ENCODE measurements at regions not wholly inside any gene's neighbourhood (a gene's known extent, or its start where the extent isn't known, plus 50 kb on each side); places are given as distances from the start of the nearest gene placed in this dataset.

DNA sequence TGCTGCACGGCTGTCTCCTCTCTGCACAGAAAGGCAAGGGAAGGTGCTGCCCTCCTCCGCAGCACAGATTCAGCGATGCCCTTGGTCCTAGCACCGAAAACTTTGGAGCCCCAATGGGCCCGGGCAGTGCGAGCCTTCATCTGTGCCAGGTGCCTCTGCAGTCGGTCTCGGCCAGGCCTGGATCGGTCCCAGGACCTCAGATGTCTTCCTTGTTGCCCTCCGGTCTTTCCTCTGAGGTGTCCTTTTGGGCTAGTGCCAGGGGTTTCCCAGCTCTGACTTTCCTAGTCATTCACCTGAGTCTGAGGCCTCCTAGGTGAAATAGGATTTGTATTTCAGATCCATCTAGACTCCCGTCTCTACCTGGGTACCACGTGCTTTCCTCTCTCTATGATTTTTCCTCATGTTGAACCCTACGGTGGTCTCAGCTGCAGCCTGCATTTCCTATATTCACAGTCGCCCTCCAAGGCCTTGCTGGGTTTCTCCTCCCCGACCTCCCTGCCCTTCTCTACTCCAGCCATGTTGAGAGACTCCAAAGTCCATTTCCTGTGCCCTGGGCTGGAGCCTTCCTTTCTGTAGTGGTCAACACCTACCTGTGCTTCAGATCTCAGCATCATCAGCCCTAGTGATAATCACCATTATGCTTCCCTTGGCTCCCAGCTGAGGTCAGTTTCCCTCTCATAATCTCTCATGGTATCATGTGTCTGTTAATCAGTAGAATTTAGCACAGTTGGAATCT lies 92.0 kb upstream of the PRSS58 start:
- Histone ChIP-seq H3K9me3 (ENCODE audit: low read length) (no peaks in the 10 kb centered on the region), H3K4me2 (ENCODE audit: low read depth, low read length) (no peak overlapping the region), H3K79me2 (ENCODE audit: insufficient read depth, low read length) (no peaks in the 10 kb centered on the region), H2AFZ (ENCODE audit: low read length) (no peak overlapping the region), H3K27me3 (ENCODE audit: control insufficient read depth in 1 of 2, insufficient read depth in 2 of 2, low read length in 2 of 2) (peaks cover 0 to 25% of the 10 kb centered on the region in 2 experiments; a peak in 2 of 5 replicates), H3K9ac (ENCODE audit: insufficient read depth, low read depth, low read length) (no peak overlapping the region), H3K36me3 (replicated peaks in 1 of 2; ENCODE audit: control insufficient read depth in 1 of 2, insufficient read depth in 2 of 2, low read length in 2 of 2) (no peaks in the 10 kb centered on the region), H4K20me1 (ENCODE audit: insufficient read depth, low read length) (no peaks in the 10 kb centered on the region), H3K27ac (ENCODE audit: extremely low read length, insufficient read depth, low read length) (no peak overlapping the region), H3K4me1 (ENCODE audit: insufficient read depth, low read length) (no peaks in the 10 kb centered on the region), H3K4me3 (replicated peaks in 1 of 3; ENCODE audit: insufficient read depth in 1 of 3, low read depth in 2 of 3, low read length in 3 of 3) (no peak overlapping the region)
- in situ Hi-C loops (cut with HindIII; ENCODE audit: extremely low pct_ligation_motif_present, low pct_unique_long_range_greater_than_20kb) (no loop called here), intact Hi-C loops (cut with micrococcal nuclease; ENCODE audit: unreplicated experiment) (no loop called here)
- DNase-seq (ENCODE audit: low spot score) (no peak), ATAC-seq (no peak), FAIRE-seq (no peak)
- 23% methylated on average over 13 of the region's 15 CpGs for WGBS (ENCODE audit: low lambda C conversion rate)
- BruUV-seq (replicated peaks) = no TSS peak
- TF ChIP-seq, protein P1, sequence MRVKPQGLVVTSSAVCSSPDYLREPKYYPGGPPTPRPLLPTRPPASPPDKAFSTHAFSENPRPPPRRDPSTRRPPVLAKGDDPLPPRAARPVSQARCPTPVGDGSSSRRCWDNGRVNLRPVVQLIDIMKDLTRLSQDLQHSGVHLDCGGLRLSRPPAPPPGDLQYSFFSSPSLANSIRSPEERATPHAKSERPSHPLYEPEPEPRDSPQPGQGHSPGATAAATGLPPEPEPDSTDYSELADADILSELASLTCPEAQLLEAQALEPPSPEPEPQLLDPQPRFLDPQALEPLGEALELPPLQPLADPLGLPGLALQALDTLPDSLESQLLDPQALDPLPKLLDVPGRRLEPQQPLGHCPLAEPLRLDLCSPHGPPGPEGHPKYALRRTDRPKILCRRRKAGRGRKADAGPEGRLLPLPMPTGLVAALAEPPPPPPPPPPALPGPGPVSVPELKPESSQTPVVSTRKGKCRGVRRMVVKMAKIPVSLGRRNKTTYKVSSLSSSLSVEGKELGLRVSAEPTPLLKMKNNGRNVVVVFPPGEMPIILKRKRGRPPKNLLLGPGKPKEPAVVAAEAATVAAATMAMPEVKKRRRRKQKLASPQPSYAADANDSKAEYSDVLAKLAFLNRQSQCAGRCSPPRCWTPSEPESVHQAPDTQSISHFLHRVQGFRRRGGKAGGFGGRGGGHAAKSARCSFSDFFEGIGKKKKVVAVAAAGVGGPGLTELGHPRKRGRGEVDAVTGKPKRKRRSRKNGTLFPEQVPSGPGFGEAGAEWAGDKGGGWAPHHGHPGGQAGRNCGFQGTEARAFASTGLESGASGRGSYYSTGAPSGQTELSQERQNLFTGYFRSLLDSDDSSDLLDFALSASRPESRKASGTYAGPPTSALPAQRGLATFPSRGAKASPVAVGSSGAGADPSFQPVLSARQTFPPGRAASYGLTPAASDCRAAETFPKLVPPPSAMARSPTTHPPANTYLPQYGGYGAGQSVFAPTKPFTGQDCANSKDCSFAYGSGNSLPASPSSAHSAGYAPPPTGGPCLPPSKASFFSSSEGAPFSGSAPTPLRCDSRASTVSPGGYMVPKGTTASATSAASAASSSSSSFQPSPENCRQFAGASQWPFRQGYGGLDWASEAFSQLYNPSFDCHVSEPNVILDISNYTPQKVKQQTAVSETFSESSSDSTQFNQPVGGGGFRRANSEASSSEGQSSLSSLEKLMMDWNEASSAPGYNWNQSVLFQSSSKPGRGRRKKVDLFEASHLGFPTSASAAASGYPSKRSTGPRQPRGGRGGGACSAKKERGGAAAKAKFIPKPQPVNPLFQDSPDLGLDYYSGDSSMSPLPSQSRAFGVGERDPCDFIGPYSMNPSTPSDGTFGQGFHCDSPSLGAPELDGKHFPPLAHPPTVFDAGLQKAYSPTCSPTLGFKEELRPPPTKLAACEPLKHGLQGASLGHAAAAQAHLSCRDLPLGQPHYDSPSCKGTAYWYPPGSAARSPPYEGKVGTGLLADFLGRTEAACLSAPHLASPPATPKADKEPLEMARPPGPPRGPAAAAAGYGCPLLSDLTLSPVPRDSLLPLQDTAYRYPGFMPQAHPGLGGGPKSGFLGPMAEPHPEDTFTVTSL (CRISPR knock-in tag; IDR thresholded peaks at IDR 0.05; ENCODE audit: borderline replicate concordance) = no peak
- no peak for TF ChIP-seq FOSL2 (CRISPR knock-in tag; IDR thresholded peaks at IDR 0.05)
- TF ChIP-seq ZNF333 (CRISPR knock-in tag; IDR thresholded peaks at IDR 0.05; ENCODE audit: borderline replicate concordance) = no peak
- no peak for TF ChIP-seq TAF1 (CRISPR knock-in tag; IDR thresholded peaks at IDR 0.05)
- TF ChIP-seq HMG20B (CRISPR knock-in tag; conservative IDR thresholded peaks at IDR 0.05) = no peak
- TF ChIP-seq ZNF34 (CRISPR knock-in tag; IDR thresholded peaks at IDR 0.05; ENCODE audit: borderline replicate concordance) = no peak
- ChIA-PET POLR2A (no interaction called here), CTCF (ENCODE audit: low intra/inter-chr PET ratio, low total read pairs) (no interaction called here)
